Ectodermal cell (in vitro differentiated cells): ENCODE measurements at regions not wholly inside any gene's neighbourhood (a gene's known extent, or its start where the extent isn't known, plus 50 kb on each side); places are given as distances from the start of the nearest gene placed in this dataset.

ENCODE experiments used
- H3K27ac ChIP-seq: 2 replicates; pipeline ENCODE4 v1.7.0; 2013; ENCODE audit warnings: mild to moderate bottlenecking, low read depth, low read length; ENCODE audit not compliant: insufficient read depth, poor library complexity, severe bottlenecking
- H3K27me3 ChIP-seq: 2 replicates; pipeline ENCODE4 v1.7.0; 2013; ENCODE audit warnings: mild to moderate bottlenecking, low read length; ENCODE audit not compliant: insufficient read depth, control insufficient read depth, poor library complexity, severe bottlenecking
- H3K36me3 ChIP-seq: one replicate; pipeline ENCODE4 v1.7.0; 2013; ENCODE audit warnings: low read length; ENCODE audit not compliant: control insufficient read depth, insufficient read depth
- H3K4me1 ChIP-seq: one replicate; pipeline ENCODE4 v1.7.0; 2013; ENCODE audit warnings: low read length; ENCODE audit not compliant: control insufficient read depth, insufficient read depth
- H3K4me3 ChIP-seq: 2 replicates; pipeline ENCODE4 v1.7.0; 2013; ENCODE audit warnings: low read depth, low read length, control low read depth; ENCODE audit not compliant: insufficient read depth
- H3K9me3 ChIP-seq: 2 replicates; pipeline ENCODE4 v1.7.0; 2013; ENCODE audit warnings: mild to moderate bottlenecking, low read length, moderate library complexity; ENCODE audit not compliant: control insufficient read depth
- WGBS, 2 experiments: methylation state at CpG; one replicate each; pipeline ENCODE4 v1.1.7; 2013; ENCODE audit warnings: missing lambda C conversion rate in 2 of 2; 5-methylcytosine and 5-hydroxymethylcytosine counted together

GRCh38 chr4:33536898-33537297 is 2707.4 kb downstream of the ARAP2 start:
- WGBS, 2 experiments: 98 to 99% methylated on average over 4 of the region's 4 CpGs
- Histone ChIP-seq H3K36me3 (no peaks in the 10 kb centered on the region), H3K27me3 (no peaks in the 10 kb centered on the region), H3K27ac (no peak overlapping the region), H3K4me1 (no peaks in the 10 kb centered on the region), H3K9me3 (no peaks in the 10 kb centered on the region), H3K4me3 (no peak overlapping the region)

- H3K4me1 ChIP-seq: no peaks in the 10 kb centered on the region
- no peaks in the 10 kb centered on the region for H3K27me3 ChIP-seq
- 93 to 97% methylated on average over 1 of the region's 1 CpG for WGBS, 2 experiments
- H3K27ac ChIP-seq: no peak overlapping the region
- H3K9me3 ChIP-seq: no peaks in the 10 kb centered on the region
- H3K36me3 ChIP-seq: no peaks in the 10 kb centered on the region
- H3K4me3 ChIP-seq: no peak overlapping the region
Measured at GRCh38 chr4:33537527-33537926, 2706.8 kb downstream of the ARAP2 start.

GRCh38 chr4:33543941-33544450 is 2700.3 kb downstream of the ARAP2 start:
- no peaks in the 10 kb centered on the region for H3K9me3 ChIP-seq
- H3K27me3 ChIP-seq: no peaks in the 10 kb centered on the region
- no peaks in the 10 kb centered on the region for H3K36me3 ChIP-seq
- WGBS, 2 experiments: 94 to 100% methylated on average over 3 of the region's 3 CpGs
- no peaks in the 10 kb centered on the region for H3K4me1 ChIP-seq
- no peak overlapping the region for H3K4me3 ChIP-seq
- H3K27ac ChIP-seq: no peak overlapping the region

- H3K9me3 ChIP-seq: no peaks in the 10 kb centered on the region
- no peaks in the 10 kb centered on the region for H3K36me3 ChIP-seq
- 85 to 91% methylated on average over 1 to 3 of the region's 3 CpGs for WGBS, 2 experiments
- no peak overlapping the region for H3K4me3 ChIP-seq
- no peak overlapping the region for H3K27ac ChIP-seq
- no peaks in the 10 kb centered on the region for H3K4me1 ChIP-seq
- H3K27me3 ChIP-seq: no peaks in the 10 kb centered on the region
Measured at GRCh38 chr4:33551244-33551643, 2693.1 kb downstream of the ARAP2 start.

GRCh38 chr4:33561259-33561658 is 2683.1 kb downstream of the ARAP2 start:
- Histone ChIP-seq H3K36me3 (no peaks in the 10 kb centered on the region), H3K4me1 (no peaks in the 10 kb centered on the region), H3K27me3 (no peaks in the 10 kb centered on the region), H3K4me3 (no peak overlapping the region), H3K27ac (no peak overlapping the region), H3K9me3 (no peaks in the 10 kb centered on the region)
- 100% methylated on average over 1 of the region's 2 CpGs for WGBS, 2 experiments

GRCh38 chr4:33566649-33567048 is 2677.7 kb downstream of the ARAP2 start:
- 100% methylated on average over 2 of the region's 2 CpGs; no CpG with 5 or more reads in 1 of the 2 experiments for WGBS, 2 experiments
- H3K9me3 ChIP-seq: no peaks in the 10 kb centered on the region
- no peaks in the 10 kb centered on the region for H3K36me3 ChIP-seq
- H3K4me1 ChIP-seq: no peaks in the 10 kb centered on the region
- H3K27ac ChIP-seq: no peak overlapping the region
- no peaks in the 10 kb centered on the region for H3K27me3 ChIP-seq
- H3K4me3 ChIP-seq: no peak overlapping the region

GRCh38 chr4:33577791-33578190 is 2666.5 kb downstream of the ARAP2 start:
- 94 to 95% methylated on average over 6 of the region's 6 CpGs for WGBS, 2 experiments
- no peak overlapping the region for H3K4me3 ChIP-seq
- H3K36me3 ChIP-seq: no peaks in the 10 kb centered on the region
- no peaks in the 10 kb centered on the region for H3K4me1 ChIP-seq
- H3K27ac ChIP-seq: no peak overlapping the region
- no peaks in the 10 kb centered on the region for H3K9me3 ChIP-seq
- no peaks in the 10 kb centered on the region for H3K27me3 ChIP-seq

GRCh38 chr4:33579951-33580350 is 2664.4 kb downstream of the ARAP2 start:
- Histone ChIP-seq H3K27me3 (no peaks in the 10 kb centered on the region), H3K36me3 (no peaks in the 10 kb centered on the region), H3K9me3 (no peaks in the 10 kb centered on the region), H3K4me3 (no peak overlapping the region), H3K4me1 (no peaks in the 10 kb centered on the region), H3K27ac (no peak overlapping the region)
- WGBS, 2 experiments: 89 to 100% methylated on average over 3 of the region's 3 CpGs

GRCh38 chr4:33592701-33593100 is 2651.6 kb downstream of the ARAP2 start:
- Histone ChIP-seq H3K4me3 (no peak overlapping the region), H3K36me3 (no peaks in the 10 kb centered on the region), H3K27ac (no peak overlapping the region), H3K27me3 (no peaks in the 10 kb centered on the region), H3K4me1 (no peaks in the 10 kb centered on the region), H3K9me3 (peaks cover 7% of the 10 kb centered on the region)
- 90 to 94% methylated on average over 2 of the region's 2 CpGs for WGBS, 2 experiments

GRCh38 chr4:33606951-33607350 is 2637.4 kb downstream of the ARAP2 start:
- H3K9me3 ChIP-seq: no peaks in the 10 kb centered on the region
- no peaks in the 10 kb centered on the region for H3K27me3 ChIP-seq
- H3K27ac ChIP-seq: no peak overlapping the region
- 94 to 95% methylated on average over 8 of the region's 8 CpGs for WGBS, 2 experiments
- H3K4me3 ChIP-seq: no peak overlapping the region
- H3K4me1 ChIP-seq: no peaks in the 10 kb centered on the region
- H3K36me3 ChIP-seq: no peaks in the 10 kb centered on the region

GRCh38 chr4:33616121-33616520 is 2628.2 kb downstream of the ARAP2 start:
- Histone ChIP-seq H3K9me3 (no peaks in the 10 kb centered on the region), H3K4me1 (no peaks in the 10 kb centered on the region), H3K36me3 (no peaks in the 10 kb centered on the region), H3K27ac (no peak overlapping the region), H3K4me3 (no peak overlapping the region), H3K27me3 (no peaks in the 10 kb centered on the region)
- WGBS, 2 experiments: 93 to 99% methylated on average over 2 of the region's 2 CpGs
